ENCODE measurements at regions not wholly inside any gene's neighbourhood (a gene's known extent, or its start where the extent isn't known, plus 50 kb on each side); places are given as distances from the start of the nearest gene placed in this dataset.

GRCh38 chr9:109721001-109721400 is 59.0 kb upstream of the PALM2AKAP2 start:
- Histone ChIP-seq H3K9me3 (replicated peaks; ENCODE audit: control insufficient read depth, insufficient read depth, low read depth, low read length) (no peaks in the 10 kb centered on the region), H3K4me1 (replicated peaks in 1 of 2; ENCODE audit: control insufficient read depth in 2 of 2, insufficient read depth in 2 of 2, low read length in 2 of 2) (no peaks in the 10 kb centered on the region), H3K9me1 (ENCODE audit: control insufficient read depth, insufficient read depth, low read length) (no peaks in the 10 kb centered on the region), H3K36me3 (ENCODE audit: control insufficient read depth, insufficient read depth, low read length) (no peaks in the 10 kb centered on the region), H2AFZ (ENCODE audit: low read depth, low read length) (no peak overlapping the region), H3K9ac (ENCODE audit: insufficient read depth in 1 of 2, low read depth in 2 of 2, low read length in 2 of 2) (no peak overlapping the region), H3K4me2 (ENCODE audit: insufficient read depth, low read length) (no peak overlapping the region), H3K27me3 (ENCODE audit: control insufficient read depth in 2 of 2, insufficient read depth in 2 of 2, low read length in 2 of 2) (no peaks in the 10 kb centered on the region), H3K27ac (ENCODE audit: extremely low read depth, low read depth, low read length) (no peak overlapping the region), H3K4me3 (no peak overlapping the region), H3K79me2 (ENCODE audit: control insufficient read depth, insufficient read depth, low read length) (no peaks in the 10 kb centered on the region), H4K20me1 (replicated peaks; ENCODE audit: control insufficient read depth, insufficient read depth, low read length) (no peaks in the 10 kb centered on the region)
- CTCF ChIA-PET (ENCODE audit: low intra/inter-chr PET ratio), result no interaction called here
- FAIRE-seq (no peak), ATAC-seq (no peak), DNase-seq (ENCODE audit: extremely low read depth in 1 of 4, low spot score in 3 of 4) (no peak)
- TF ChIP-seq CBX1 (IDR thresholded peaks at IDR 0.05; ENCODE audit: low read depth) (no peak), U2AF1 (optimal IDR thresholded peaks at IDR 0.05; ENCODE audit: low read depth, low read length) (no peak), MNT (conservative IDR thresholded peaks at IDR 0.05) (no peak), GTF2F1 (IDR thresholded peaks at IDR 0.05; ENCODE audit: low read depth, low read length) (no peak), TSC22D4 (tag; IDR thresholded peaks at IDR 0.05) (no peak), ILK (tag; IDR thresholded peaks at IDR 0.05; ENCODE audit: borderline replicate concordance, low read depth) (no peak), ZNF253 (CRISPR knock-in tag; conservative IDR thresholded peaks at IDR 0.05) (no peak), ZNF347 (CRISPR knock-in tag; IDR thresholded peaks at IDR 0.05; ENCODE audit: low read depth) (no peak), SP1 (CRISPR knock-in tag; IDR thresholded peaks at IDR 0.05) (no peak), ZBTB5 (IDR thresholded peaks at IDR 0.05) (no peak), PPARD (CRISPR knock-in tag; IDR thresholded peaks at IDR 0.05) (no peak), BRD9 (IDR thresholded peaks at IDR 0.05; ENCODE audit: low read depth, partially characterized antibody) (no peak), ZBTB1 (CRISPR knock-in tag; IDR thresholded peaks at IDR 0.05; ENCODE audit: borderline replicate concordance, low read depth) (no peak), SP2 (IDR thresholded peaks at IDR 0.05; ENCODE audit: extremely low read depth, low read depth, low read length, poor library complexity, severe bottlenecking) (no peak), CBFA2T3 (IDR thresholded peaks at IDR 0.05) (no peak), TRIM28 (IDR thresholded peaks at IDR 0.05) (no peak), MBD1 (CRISPR knock-in tag; IDR thresholded peaks at IDR 0.05) (no peak), FIP1L1 (IDR thresholded peaks at IDR 0.05; ENCODE audit: low read depth, low read length, poor library complexity, severe bottlenecking) (no peak), PYGO2 (tag; IDR thresholded peaks at IDR 0.05) (no peak), RHOXF2B (CRISPR knock-in tag; conservative IDR thresholded peaks at IDR 0.05) (no peak)
- no TSS peak for BruUV-seq (replicated peaks)
- POLR2A ChIA-PET, result no interaction called here
- intact Hi-C loops (cut with micrococcal nuclease) (no loop called here), in situ Hi-C loops (cut with MboI) (no loop called here)
- WGBS (ENCODE audit: insufficient coverage, low coverage, missing lambda C conversion rate), result 0% methylated on average over 2 of the region's 2 CpGs
